H9 (cell line): ENCODE measurements at regions not wholly inside any gene's neighbourhood (a gene's known extent, or its start where the extent isn't known, plus 50 kb on each side); places are given as distances from the start of the nearest gene placed in this dataset.

Source experiments
- DNase-seq: peaks from one replicate; pipeline ENCODE4 v3.0.0-alpha.2; 2017
- H2AFZ ChIP-seq: one replicate; pipeline ENCODE4 v1.6.1; 2013; ENCODE audit warnings: mild to moderate bottlenecking, low read length, control low read depth, moderate library complexity
- H2AK5ac ChIP-seq: 2 replicates; pipeline ENCODE4 v1.6.1; 2013; ENCODE audit warnings: low read length, control low read depth, mixed read lengths; ENCODE audit not compliant: insufficient read length
- H2BK120ac ChIP-seq: one replicate; pipeline ENCODE4 v1.6.1; 2013; ENCODE audit warnings: low read depth, mild to moderate bottlenecking, low read length, control low read depth, inconsistent platforms; ENCODE audit not compliant: poor library complexity, severe bottlenecking
- H2BK12ac ChIP-seq: 2 replicates; pipeline ENCODE4 v1.6.1; 2013; ENCODE audit warnings: low read length, control low read depth, mixed read lengths, low read depth; ENCODE audit not compliant: insufficient read length
- H2BK15ac ChIP-seq: 2 replicates; pipeline ENCODE4 v1.6.1; 2013; ENCODE audit warnings: low read depth, low read length, control low read depth
- H2BK20ac ChIP-seq: one replicate; pipeline ENCODE4 v1.6.1; 2013; ENCODE audit warnings: low read depth, mild to moderate bottlenecking, low read length, control low read depth, inconsistent platforms; ENCODE audit not compliant: poor library complexity, severe bottlenecking
- H2BK5ac ChIP-seq: 2 replicates; pipeline ENCODE4 v1.6.1; 2013; ENCODE audit warnings: low read length, control low read depth, mixed read lengths; ENCODE audit not compliant: insufficient read length
- H3K14ac ChIP-seq: 2 replicates; pipeline ENCODE4 v1.6.1; 2013; ENCODE audit warnings: low read length, control low read depth; ENCODE audit not compliant: insufficient read depth
- H3K18ac ChIP-seq: 2 replicates; pipeline ENCODE4 v1.6.1; 2013; ENCODE audit warnings: low read depth, mild to moderate bottlenecking, mixed read lengths, low read length, control low read depth; ENCODE audit not compliant: insufficient read length
- H3K23ac ChIP-seq: 2 replicates; pipeline ENCODE4 v1.6.1; 2013; ENCODE audit warnings: low read length, control low read depth, mixed read lengths, low read depth; ENCODE audit not compliant: insufficient read length
- H3K23me2 ChIP-seq: 2 replicates; pipeline ENCODE4 v1.6.1; 2013; ENCODE audit warnings: low read depth, mild to moderate bottlenecking, mixed read lengths, low read length, control low read depth; ENCODE audit not compliant: insufficient read length, poor library complexity, severe bottlenecking
- H3K27ac ChIP-seq: 2 replicates; pipeline ENCODE4 v1.5.1; 2013; ENCODE audit warnings: low read length, control low read depth, mixed read lengths, low read depth; ENCODE audit not compliant: insufficient read length
- H3K27me3 ChIP-seq: 2 replicates; pipeline ENCODE4 v1.6.1; 2013; ENCODE audit warnings: low read length, control low read depth, inconsistent platforms; ENCODE audit not compliant: insufficient read depth
- H3K4ac ChIP-seq: 2 replicates; pipeline ENCODE4 v1.6.1; 2013; ENCODE audit warnings: low read depth, mild to moderate bottlenecking, control low read depth, inconsistent platforms, low read length, moderate library complexity
- H3K4me1 ChIP-seq: 2 replicates; pipeline ENCODE4 v1.6.1; 2013; ENCODE audit warnings: low read length, control low read depth, inconsistent platforms; ENCODE audit not compliant: insufficient read depth
- H3K4me2 ChIP-seq: 2 replicates; pipeline ENCODE4 v1.6.1; 2013; ENCODE audit warnings: low read length, control low read depth, mixed read lengths; ENCODE audit not compliant: insufficient read length, insufficient read depth
- H3K56ac ChIP-seq: 2 replicates; pipeline ENCODE4 v1.6.1; 2013; ENCODE audit warnings: low read depth, mild to moderate bottlenecking, mixed read lengths, low read length, control low read depth; ENCODE audit not compliant: insufficient read length
- H3K79me1 ChIP-seq: 2 replicates; pipeline ENCODE4 v1.6.1; 2013; ENCODE audit warnings: low read depth, mild to moderate bottlenecking, moderate library complexity, low read length, control low read depth, inconsistent platforms; ENCODE audit not compliant: insufficient read depth, poor library complexity, severe bottlenecking
- H3K79me2 ChIP-seq: 2 replicates; pipeline ENCODE4 v1.6.1; 2013; ENCODE audit warnings: low read length, control low read depth, inconsistent platforms; ENCODE audit not compliant: insufficient read depth
- H3K9ac ChIP-seq: 2 replicates; pipeline ENCODE4 v1.6.1; 2013; ENCODE audit warnings: low read length, control low read depth, mixed read lengths; ENCODE audit not compliant: insufficient read length; ENCODE audit errors: extremely low read depth
- H3K9me3 ChIP-seq: one replicate; pipeline ENCODE4 v1.6.1; 2013; ENCODE audit warnings: low read depth, low read length, inconsistent platforms; ENCODE audit not compliant: control insufficient read depth
- H3T11ph ChIP-seq: one replicate; pipeline ENCODE4 v1.6.1; 2013; ENCODE audit warnings: mild to moderate bottlenecking, low read length, control low read depth, inconsistent platforms
- H4K20me1 ChIP-seq: one replicate; pipeline ENCODE4 v1.6.1; 2013; ENCODE audit not compliant: control insufficient read depth, insufficient read length, insufficient read depth
- H4K5ac ChIP-seq: 2 replicates; pipeline ENCODE4 v1.6.1; 2013; ENCODE audit warnings: low read depth, mild to moderate bottlenecking, mixed read lengths, low read length, control low read depth; ENCODE audit not compliant: insufficient read length
- H4K8ac ChIP-seq: replicated peaks from 2 replicates; pipeline ENCODE4 v1.6.1; 2013; ENCODE audit warnings: low read length, control low read depth, mixed read lengths, low read depth; ENCODE audit not compliant: insufficient read length
- H4K91ac ChIP-seq: 2 replicates; pipeline ENCODE4 v1.6.1; 2013; ENCODE audit warnings: low read depth, mild to moderate bottlenecking, moderate library complexity, mixed read lengths, low read length, control low read depth; ENCODE audit not compliant: insufficient read length
- H3K27ac Mint-ChIP-seq, 3 experiments: 2 replicates in 2 of 3; 3 replicates in 1 of 3; pipeline ENCODE4 v1.8.0; 2020 to 2021; ENCODE audit warnings: mixed read lengths in 3 of 3, mild to moderate bottlenecking in 1 of 3, moderate library complexity in 1 of 3
- H3K27me3 Mint-ChIP-seq: 2 replicates; pipeline ENCODE4 v1.8.0; 2021; ENCODE audit warnings: low read depth, mild to moderate bottlenecking, moderate library complexity, mixed read lengths
- H3K36me3 Mint-ChIP-seq, 3 experiments: 2 replicates in 2 of 3; 3 replicates in 1 of 3; pipeline ENCODE4 v1.8.0; 2020 to 2021; ENCODE audit warnings: low read depth in 3 of 3, mixed read lengths in 3 of 3; ENCODE audit not compliant: insufficient read depth in 1 of 3
- H3K4me1 Mint-ChIP-seq, 2 experiments: 2 replicates each; pipeline ENCODE4 v1.8.0; 2020; ENCODE audit warnings: mixed read lengths in 2 of 2
- H3K4me3 Mint-ChIP-seq, 2 experiments: 2 replicates in 1 of 2; 3 replicates in 1 of 2; pipeline ENCODE4 v1.8.0; 2020 to 2021; ENCODE audit warnings: mild to moderate bottlenecking in 2 of 2, mixed read lengths in 2 of 2, moderate library complexity in 1 of 2
- H3K9me3 Mint-ChIP-seq, 2 experiments: 2 replicates in 1 of 2; 3 replicates in 1 of 2; pipeline ENCODE4 v1.8.0; 2020; ENCODE audit warnings: mild to moderate bottlenecking in 2 of 2, mixed read lengths in 2 of 2, moderate library complexity in 1 of 2
- CTCF ChIP-seq: fragments of 200-600 bp; sonication (generic); conservative IDR thresholded peaks from 3 replicates; pipeline ENCODE4 v1.8.0; 2021; ENCODE audit warnings: antibody characterized with exemption, mild to moderate bottlenecking
- WGBS: extraction: QIAGEN DNeasy Blood & Tissue Kit; methylation state at CpG from one replicate; pipeline ENCODE4 v1.1.7; 2013; ENCODE audit warnings: missing lambda C conversion rate, low lambda C conversion rate, mixed read lengths; ENCODE audit not compliant: insufficient read length; ENCODE audit errors: extremely low coverage; 5-methylcytosine and 5-hydroxymethylcytosine counted together

DNA sequence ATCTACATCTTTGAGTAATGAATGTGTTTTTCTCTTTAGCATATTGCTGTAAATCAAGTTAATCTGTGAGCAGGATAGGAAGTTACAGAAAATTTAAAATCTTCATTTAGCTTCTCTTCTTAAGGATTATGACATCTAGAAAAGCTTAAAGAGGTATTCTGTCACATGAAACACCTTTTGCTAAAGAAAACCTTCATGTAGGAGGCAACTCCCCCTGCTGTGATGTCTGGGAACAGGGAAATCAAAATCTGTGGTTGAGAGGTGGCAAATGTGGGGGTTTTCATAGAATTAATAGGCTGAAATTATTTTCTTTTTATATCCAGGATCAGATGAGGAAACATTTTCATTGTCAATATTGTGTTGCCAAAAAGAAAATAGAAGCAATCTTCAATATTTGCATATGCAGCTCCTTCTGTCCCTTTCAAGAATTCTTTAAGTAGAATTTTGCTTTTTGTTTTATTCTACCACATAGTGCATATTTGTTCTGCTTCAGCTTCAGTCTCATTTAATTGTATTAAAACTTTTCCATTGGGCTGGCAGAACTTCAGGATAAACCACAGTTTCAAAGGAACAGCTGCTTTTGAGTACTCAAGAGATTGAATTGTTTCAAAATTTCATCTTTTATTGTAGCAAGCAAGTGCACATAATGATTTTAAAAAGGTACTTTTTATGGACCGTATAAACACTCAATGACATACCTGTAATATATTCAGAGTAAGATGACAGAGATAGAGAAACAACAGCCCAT, 128.4 kb downstream of the RAP2B start:
- Mint-ChIP-seq H3K27ac (no peak overlapping the region), H3K36me3 (no peaks in the 10 kb centered on the region), H3K4me1 (peaks cover 11 to 14% of the 10 kb centered on the region in 2 experiments), H3K9me3 (no peaks in the 10 kb centered on the region), H3K27me3 (no peaks in the 10 kb centered on the region), H3K4me3 (no peak overlapping the region)
- H3K56ac ChIP-seq, result no peak overlapping the region
- H3K27ac ChIP-seq, result no peak overlapping the region
- no peak overlapping the region for H2BK20ac ChIP-seq
- no peak overlapping the region for H2AFZ ChIP-seq
- H3K79me2 ChIP-seq, result no peaks in the 10 kb centered on the region
- H3K23ac ChIP-seq, result no peak overlapping the region
- no peak overlapping the region for H3K4ac ChIP-seq
- H3K9ac ChIP-seq, result no peak overlapping the region
- no peak overlapping the region for H4K5ac ChIP-seq
- no peak overlapping the region for H3K14ac ChIP-seq
- no peak overlapping the region for H3K18ac ChIP-seq
- H2AK5ac ChIP-seq, result no peak overlapping the region
- H4K8ac ChIP-seq, result no peak overlapping the region
- H2BK15ac ChIP-seq, result no peak overlapping the region
- no peak overlapping the region for H3T11ph ChIP-seq
- H2BK120ac ChIP-seq, result no peak overlapping the region
- WGBS, result no CpG with 5 or more reads among the region's 1 CpG
- no peaks in the 10 kb centered on the region for H3K79me1 ChIP-seq
- peak; percentile 24; the same call in 2 of the 3 replicates for TF ChIP-seq CTCF
- H2BK5ac ChIP-seq, result no peak overlapping the region
- no peak overlapping the region for H2BK12ac ChIP-seq
- H3K4me1 ChIP-seq, result no peaks in the 10 kb centered on the region; the same call in 1 of the 2 replicates
- no peaks in the 10 kb centered on the region for H3K9me3 ChIP-seq
- no peaks in the 10 kb centered on the region for H4K20me1 ChIP-seq
- no peaks in the 10 kb centered on the region for H3K27me3 ChIP-seq
- no peak for DNase-seq
- H3K4me2 ChIP-seq, result no peak overlapping the region
- H3K23me2 ChIP-seq, result no peaks in the 10 kb centered on the region
- H4K91ac ChIP-seq, result no peak overlapping the region
